H9 (cell line): ENCODE measurements at regions not wholly inside any gene's neighbourhood (a gene's known extent, or its start where the extent isn't known, plus 50 kb on each side); places are given as distances from the start of the nearest gene placed in this dataset.

ENCODE experiments used
- DNase-seq: peaks from one replicate; pipeline ENCODE4 v3.0.0-alpha.2; 2017
- H2AFZ ChIP-seq: one replicate; pipeline ENCODE4 v1.6.1; 2013; ENCODE audit warnings: mild to moderate bottlenecking, low read length, control low read depth, moderate library complexity
- H2AK5ac ChIP-seq: 2 replicates; pipeline ENCODE4 v1.6.1; 2013; ENCODE audit warnings: low read length, control low read depth, mixed read lengths; ENCODE audit not compliant: insufficient read length
- H2BK120ac ChIP-seq: one replicate; pipeline ENCODE4 v1.6.1; 2013; ENCODE audit warnings: low read depth, mild to moderate bottlenecking, low read length, control low read depth, inconsistent platforms; ENCODE audit not compliant: poor library complexity, severe bottlenecking
- H2BK12ac ChIP-seq: 2 replicates; pipeline ENCODE4 v1.6.1; 2013; ENCODE audit warnings: low read length, control low read depth, mixed read lengths, low read depth; ENCODE audit not compliant: insufficient read length
- H2BK15ac ChIP-seq: 2 replicates; pipeline ENCODE4 v1.6.1; 2013; ENCODE audit warnings: low read depth, low read length, control low read depth
- H2BK20ac ChIP-seq: one replicate; pipeline ENCODE4 v1.6.1; 2013; ENCODE audit warnings: low read depth, mild to moderate bottlenecking, low read length, control low read depth, inconsistent platforms; ENCODE audit not compliant: poor library complexity, severe bottlenecking
- H2BK5ac ChIP-seq: 2 replicates; pipeline ENCODE4 v1.6.1; 2013; ENCODE audit warnings: low read length, control low read depth, mixed read lengths; ENCODE audit not compliant: insufficient read length
- H3K14ac ChIP-seq: 2 replicates; pipeline ENCODE4 v1.6.1; 2013; ENCODE audit warnings: low read length, control low read depth; ENCODE audit not compliant: insufficient read depth
- H3K18ac ChIP-seq: 2 replicates; pipeline ENCODE4 v1.6.1; 2013; ENCODE audit warnings: low read depth, mild to moderate bottlenecking, mixed read lengths, low read length, control low read depth; ENCODE audit not compliant: insufficient read length
- H3K23ac ChIP-seq: 2 replicates; pipeline ENCODE4 v1.6.1; 2013; ENCODE audit warnings: low read length, control low read depth, mixed read lengths, low read depth; ENCODE audit not compliant: insufficient read length
- H3K23me2 ChIP-seq: 2 replicates; pipeline ENCODE4 v1.6.1; 2013; ENCODE audit warnings: low read depth, mild to moderate bottlenecking, mixed read lengths, low read length, control low read depth; ENCODE audit not compliant: insufficient read length, poor library complexity, severe bottlenecking
- H3K27ac ChIP-seq: 2 replicates; pipeline ENCODE4 v1.5.1; 2013; ENCODE audit warnings: low read length, control low read depth, mixed read lengths, low read depth; ENCODE audit not compliant: insufficient read length
- H3K27me3 ChIP-seq: 2 replicates; pipeline ENCODE4 v1.6.1; 2013; ENCODE audit warnings: low read length, control low read depth, inconsistent platforms; ENCODE audit not compliant: insufficient read depth
- H3K4ac ChIP-seq: 2 replicates; pipeline ENCODE4 v1.6.1; 2013; ENCODE audit warnings: low read depth, mild to moderate bottlenecking, control low read depth, inconsistent platforms, low read length, moderate library complexity
- H3K4me1 ChIP-seq: 2 replicates; pipeline ENCODE4 v1.6.1; 2013; ENCODE audit warnings: low read length, control low read depth, inconsistent platforms; ENCODE audit not compliant: insufficient read depth
- H3K4me2 ChIP-seq: 2 replicates; pipeline ENCODE4 v1.6.1; 2013; ENCODE audit warnings: low read length, control low read depth, mixed read lengths; ENCODE audit not compliant: insufficient read length, insufficient read depth
- H3K56ac ChIP-seq: 2 replicates; pipeline ENCODE4 v1.6.1; 2013; ENCODE audit warnings: low read depth, mild to moderate bottlenecking, mixed read lengths, low read length, control low read depth; ENCODE audit not compliant: insufficient read length
- H3K79me1 ChIP-seq: 2 replicates; pipeline ENCODE4 v1.6.1; 2013; ENCODE audit warnings: low read depth, mild to moderate bottlenecking, moderate library complexity, low read length, control low read depth, inconsistent platforms; ENCODE audit not compliant: insufficient read depth, poor library complexity, severe bottlenecking
- H3K79me2 ChIP-seq: 2 replicates; pipeline ENCODE4 v1.6.1; 2013; ENCODE audit warnings: low read length, control low read depth, inconsistent platforms; ENCODE audit not compliant: insufficient read depth
- H3K9ac ChIP-seq: 2 replicates; pipeline ENCODE4 v1.6.1; 2013; ENCODE audit warnings: low read length, control low read depth, mixed read lengths; ENCODE audit not compliant: insufficient read length; ENCODE audit errors: extremely low read depth
- H3K9me3 ChIP-seq: one replicate; pipeline ENCODE4 v1.6.1; 2013; ENCODE audit warnings: low read depth, low read length, inconsistent platforms; ENCODE audit not compliant: control insufficient read depth
- H3T11ph ChIP-seq: one replicate; pipeline ENCODE4 v1.6.1; 2013; ENCODE audit warnings: mild to moderate bottlenecking, low read length, control low read depth, inconsistent platforms
- H4K20me1 ChIP-seq: one replicate; pipeline ENCODE4 v1.6.1; 2013; ENCODE audit not compliant: control insufficient read depth, insufficient read length, insufficient read depth
- H4K5ac ChIP-seq: 2 replicates; pipeline ENCODE4 v1.6.1; 2013; ENCODE audit warnings: low read depth, mild to moderate bottlenecking, mixed read lengths, low read length, control low read depth; ENCODE audit not compliant: insufficient read length
- H4K8ac ChIP-seq: replicated peaks from 2 replicates; pipeline ENCODE4 v1.6.1; 2013; ENCODE audit warnings: low read length, control low read depth, mixed read lengths, low read depth; ENCODE audit not compliant: insufficient read length
- H4K91ac ChIP-seq: 2 replicates; pipeline ENCODE4 v1.6.1; 2013; ENCODE audit warnings: low read depth, mild to moderate bottlenecking, moderate library complexity, mixed read lengths, low read length, control low read depth; ENCODE audit not compliant: insufficient read length
- H3K27ac Mint-ChIP-seq, 3 experiments: 2 replicates in 2 of 3; 3 replicates in 1 of 3; pipeline ENCODE4 v1.8.0; 2020 to 2021; ENCODE audit warnings: mixed read lengths in 3 of 3, mild to moderate bottlenecking in 1 of 3, moderate library complexity in 1 of 3
- H3K27me3 Mint-ChIP-seq: 2 replicates; pipeline ENCODE4 v1.8.0; 2021; ENCODE audit warnings: low read depth, mild to moderate bottlenecking, moderate library complexity, mixed read lengths
- H3K36me3 Mint-ChIP-seq, 3 experiments: 2 replicates in 2 of 3; 3 replicates in 1 of 3; pipeline ENCODE4 v1.8.0; 2020 to 2021; ENCODE audit warnings: low read depth in 3 of 3, mixed read lengths in 3 of 3; ENCODE audit not compliant: insufficient read depth in 1 of 3
- H3K4me1 Mint-ChIP-seq, 2 experiments: 2 replicates each; pipeline ENCODE4 v1.8.0; 2020; ENCODE audit warnings: mixed read lengths in 2 of 2
- H3K4me3 Mint-ChIP-seq, 2 experiments: 2 replicates in 1 of 2; 3 replicates in 1 of 2; pipeline ENCODE4 v1.8.0; 2020 to 2021; ENCODE audit warnings: mild to moderate bottlenecking in 2 of 2, mixed read lengths in 2 of 2, moderate library complexity in 1 of 2
- H3K9me3 Mint-ChIP-seq, 2 experiments: 2 replicates in 1 of 2; 3 replicates in 1 of 2; pipeline ENCODE4 v1.8.0; 2020; ENCODE audit warnings: mild to moderate bottlenecking in 2 of 2, mixed read lengths in 2 of 2, moderate library complexity in 1 of 2
- WGBS: extraction: QIAGEN DNeasy Blood & Tissue Kit; methylation state at CpG from one replicate; pipeline ENCODE4 v1.1.7; 2013; ENCODE audit warnings: missing lambda C conversion rate, low lambda C conversion rate, mixed read lengths; ENCODE audit not compliant: insufficient read length; ENCODE audit errors: extremely low coverage; 5-methylcytosine and 5-hydroxymethylcytosine counted together
- TF ChIP-seq, protein P1 (sequence below): fragments of 200-600 bp; sonication (generic); conservative IDR thresholded peaks from 3 replicates; pipeline ENCODE4 v1.8.0; 2021; ENCODE audit warnings: antibody characterized with exemption, mild to moderate bottlenecking

GRCh38 chr6:62445521-62445920 is 159.5 kb upstream of the KHDRBS2 start:
- Histone ChIP-seq H3K23me2 (no peaks in the 10 kb centered on the region), H3K9me3 (no peaks in the 10 kb centered on the region), H3T11ph (no peak overlapping the region), H3K4me2 (no peak overlapping the region), H4K91ac (no peak overlapping the region), H4K20me1 (no peaks in the 10 kb centered on the region), H2BK120ac (no peak overlapping the region), H3K23ac (no peak overlapping the region), H3K27me3 (no peaks in the 10 kb centered on the region), H4K5ac (no peak overlapping the region), H2BK15ac (no peak overlapping the region), H2AK5ac (no peak overlapping the region), H3K56ac (no peak overlapping the region), H2BK20ac (no peak overlapping the region), H2AFZ (no peak overlapping the region), H3K9ac (no peak overlapping the region), H3K18ac (no peak overlapping the region), H3K79me1 (no peaks in the 10 kb centered on the region), H3K79me2 (no peaks in the 10 kb centered on the region), H2BK5ac (no peak overlapping the region), H3K4me1 (no peaks in the 10 kb centered on the region; the same call in 1 of the 2 replicates), H3K27ac (no peak overlapping the region), H3K14ac (no peak overlapping the region), H2BK12ac (no peak overlapping the region), H4K8ac (no peak overlapping the region), H3K4ac (no peak overlapping the region)
- DNase-seq, result no peak
- Mint-ChIP-seq H3K4me1 (peaks cover 5 to 6% of the 10 kb centered on the region in 2 experiments; a peak in 3 of 4 replicates), H3K9me3 (0 out of 5 replicates have a peak, but pooled peaks cover 0 to 2% of the 10 kb centered on the region in 2 experiments), H3K4me3 (no peak overlapping the region), H3K36me3 (no peaks in the 10 kb centered on the region), H3K27ac (no peak overlapping the region), H3K27me3 (no peaks in the 10 kb centered on the region)
- no CpG with 5 or more reads among the region's 9 CpGs for WGBS
- TF ChIP-seq, protein P1, sequence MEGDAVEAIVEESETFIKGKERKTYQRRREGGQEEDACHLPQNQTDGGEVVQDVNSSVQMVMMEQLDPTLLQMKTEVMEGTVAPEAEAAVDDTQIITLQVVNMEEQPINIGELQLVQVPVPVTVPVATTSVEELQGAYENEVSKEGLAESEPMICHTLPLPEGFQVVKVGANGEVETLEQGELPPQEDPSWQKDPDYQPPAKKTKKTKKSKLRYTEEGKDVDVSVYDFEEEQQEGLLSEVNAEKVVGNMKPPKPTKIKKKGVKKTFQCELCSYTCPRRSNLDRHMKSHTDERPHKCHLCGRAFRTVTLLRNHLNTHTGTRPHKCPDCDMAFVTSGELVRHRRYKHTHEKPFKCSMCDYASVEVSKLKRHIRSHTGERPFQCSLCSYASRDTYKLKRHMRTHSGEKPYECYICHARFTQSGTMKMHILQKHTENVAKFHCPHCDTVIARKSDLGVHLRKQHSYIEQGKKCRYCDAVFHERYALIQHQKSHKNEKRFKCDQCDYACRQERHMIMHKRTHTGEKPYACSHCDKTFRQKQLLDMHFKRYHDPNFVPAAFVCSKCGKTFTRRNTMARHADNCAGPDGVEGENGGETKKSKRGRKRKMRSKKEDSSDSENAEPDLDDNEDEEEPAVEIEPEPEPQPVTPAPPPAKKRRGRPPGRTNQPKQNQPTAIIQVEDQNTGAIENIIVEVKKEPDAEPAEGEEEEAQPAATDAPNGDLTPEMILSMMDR, result no peak
